ENCODE measurements at regions not wholly inside any gene's neighbourhood (a gene's known extent, or its start where the extent isn't known, plus 50 kb on each side); places are given as distances from the start of the nearest gene placed in this dataset.

DNA sequence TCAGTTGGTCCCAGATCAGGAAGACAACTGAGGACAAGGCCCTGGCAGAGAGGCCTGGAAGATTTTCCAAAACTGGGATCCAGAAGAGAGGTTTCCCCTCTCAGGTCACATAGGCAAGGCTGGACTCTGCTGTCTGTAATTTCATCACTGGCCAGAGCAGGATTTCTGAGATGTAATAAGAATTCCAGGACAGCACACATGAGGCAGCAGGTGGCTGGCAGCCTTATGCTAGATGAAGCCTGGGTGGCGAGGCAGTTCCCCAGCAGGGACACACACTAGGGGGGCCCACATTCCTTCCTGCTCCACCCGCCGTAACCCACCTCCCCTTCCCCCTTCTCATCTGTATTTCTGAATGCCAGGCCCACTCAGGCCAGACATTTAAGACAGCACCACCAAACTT lies 98.6 kb downstream of the HNRNPLL start:
- Mint-ChIP-seq H3K4me1 (ENCODE audit: unreplicated experiment) (peaks cover 24% of the 10 kb centered on the region), H3K27ac (no peak overlapping the region), H3K9me3 (peaks cover 5% of the 10 kb centered on the region), H3K27me3 (peaks cover 12% of the 10 kb centered on the region), H3K4me3 (no peak overlapping the region), H3K36me3 (peaks cover 3% of the 10 kb centered on the region)
- DNase-seq (ENCODE audit: extremely low spot score, unreplicated experiment), result no peak
- TF ChIP-seq, protein P1, sequence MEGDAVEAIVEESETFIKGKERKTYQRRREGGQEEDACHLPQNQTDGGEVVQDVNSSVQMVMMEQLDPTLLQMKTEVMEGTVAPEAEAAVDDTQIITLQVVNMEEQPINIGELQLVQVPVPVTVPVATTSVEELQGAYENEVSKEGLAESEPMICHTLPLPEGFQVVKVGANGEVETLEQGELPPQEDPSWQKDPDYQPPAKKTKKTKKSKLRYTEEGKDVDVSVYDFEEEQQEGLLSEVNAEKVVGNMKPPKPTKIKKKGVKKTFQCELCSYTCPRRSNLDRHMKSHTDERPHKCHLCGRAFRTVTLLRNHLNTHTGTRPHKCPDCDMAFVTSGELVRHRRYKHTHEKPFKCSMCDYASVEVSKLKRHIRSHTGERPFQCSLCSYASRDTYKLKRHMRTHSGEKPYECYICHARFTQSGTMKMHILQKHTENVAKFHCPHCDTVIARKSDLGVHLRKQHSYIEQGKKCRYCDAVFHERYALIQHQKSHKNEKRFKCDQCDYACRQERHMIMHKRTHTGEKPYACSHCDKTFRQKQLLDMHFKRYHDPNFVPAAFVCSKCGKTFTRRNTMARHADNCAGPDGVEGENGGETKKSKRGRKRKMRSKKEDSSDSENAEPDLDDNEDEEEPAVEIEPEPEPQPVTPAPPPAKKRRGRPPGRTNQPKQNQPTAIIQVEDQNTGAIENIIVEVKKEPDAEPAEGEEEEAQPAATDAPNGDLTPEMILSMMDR (conservative IDR thresholded peaks at IDR 0.05), result no peak

DNA sequence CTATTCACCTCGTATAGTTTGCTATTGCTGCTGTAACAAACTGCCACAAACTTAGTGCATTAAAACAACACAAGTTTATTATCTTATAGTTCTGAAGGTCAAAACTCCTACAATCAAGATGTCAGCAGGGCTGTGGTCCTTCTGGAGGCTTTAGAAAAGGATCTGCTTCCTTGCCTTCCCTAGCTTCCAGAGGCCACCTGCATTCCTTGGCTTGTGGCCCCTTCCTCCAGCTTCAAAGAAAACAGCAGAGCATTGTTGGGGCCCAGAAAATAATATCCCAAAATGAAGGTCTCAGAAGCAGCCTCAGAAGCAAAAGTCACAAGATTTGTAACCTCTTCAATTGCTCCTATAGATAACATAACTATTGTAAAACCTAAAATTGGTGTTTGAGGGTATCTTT lies 100.6 kb downstream of the HNRNPLL start:
- peaks cover 3% of the 10 kb centered on the region for H3K36me3 Mint-ChIP-seq
- peaks cover 27% of the 10 kb centered on the region for H3K4me1 Mint-ChIP-seq (ENCODE audit: unreplicated experiment)
- H3K27me3 Mint-ChIP-seq, result peaks cover 8% of the 10 kb centered on the region
- H3K27ac Mint-ChIP-seq, result no peak overlapping the region
- DNase-seq (ENCODE audit: extremely low spot score, unreplicated experiment), result no peak
- no peak overlapping the region for H3K4me3 Mint-ChIP-seq
- TF ChIP-seq, protein P1 (conservative IDR thresholded peaks at IDR 0.05), result no peak
- peaks cover 5% of the 10 kb centered on the region for H3K9me3 Mint-ChIP-seq

DNA sequence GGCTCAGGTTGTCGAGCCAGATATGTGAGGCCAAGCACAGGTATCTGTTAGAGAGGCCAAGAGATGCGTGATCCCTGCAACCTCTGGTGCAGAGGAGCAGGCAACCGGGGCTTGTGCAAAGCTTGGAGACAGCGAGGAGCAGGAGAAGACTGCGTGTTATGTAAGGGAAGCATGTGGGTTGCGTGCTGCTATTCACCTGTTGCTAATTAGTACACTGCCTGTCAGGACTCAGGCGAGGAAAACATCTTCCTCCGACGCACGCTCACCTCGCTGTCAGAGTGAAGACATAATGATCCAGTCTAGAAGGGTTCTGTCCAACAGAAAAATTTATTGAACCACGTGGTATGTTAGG lies 102.5 kb downstream of the HNRNPLL start:
- Mint-ChIP-seq H3K4me1 (ENCODE audit: unreplicated experiment) (peaks cover 35% of the 10 kb centered on the region), H3K4me3 (no peak overlapping the region), H3K27ac (peak overlapping the region; percentile 26), H3K36me3 (peaks cover 3% of the 10 kb centered on the region), H3K9me3 (peaks cover 5% of the 10 kb centered on the region), H3K27me3 (no peaks in the 10 kb centered on the region)
- TF ChIP-seq, protein P1 (conservative IDR thresholded peaks at IDR 0.05), result no peak
- DNase-seq (ENCODE audit: extremely low spot score, unreplicated experiment), result no peak

DNA sequence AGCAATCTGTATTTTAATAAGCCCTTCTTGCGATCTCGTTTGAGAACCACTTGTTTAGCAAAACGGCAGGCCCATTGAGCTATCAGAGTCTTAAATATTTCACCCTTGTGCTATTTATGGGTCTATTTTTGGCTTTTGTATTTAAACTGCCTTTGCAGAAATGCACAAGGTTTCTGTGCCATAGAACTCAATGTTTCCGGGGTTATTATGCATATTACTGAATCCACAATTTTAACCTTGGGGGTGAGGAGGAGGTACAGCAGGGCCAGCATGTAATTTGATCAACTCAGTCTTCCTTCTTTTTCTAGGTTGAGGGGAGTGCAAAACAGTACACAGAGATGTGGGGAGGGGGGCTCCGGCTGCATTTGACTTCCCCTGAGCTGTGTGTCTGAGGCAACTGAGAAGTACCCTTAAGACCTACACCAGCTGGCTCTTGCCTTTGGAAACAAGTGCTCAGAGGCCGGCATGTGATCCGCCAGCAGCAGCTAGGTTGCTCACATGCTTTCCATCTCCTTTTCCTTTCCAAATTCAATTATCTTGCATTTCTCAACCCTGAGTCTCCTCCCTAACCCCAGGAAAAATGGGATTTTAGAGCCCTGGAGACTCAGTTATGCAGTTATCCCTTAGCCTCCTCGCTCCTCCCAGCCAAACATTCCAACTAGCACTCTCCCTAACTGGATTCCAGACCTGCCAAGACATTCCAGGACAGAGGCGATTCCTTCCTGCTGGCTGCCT lies 103.0 kb downstream of the HNRNPLL start:
- H3K4me1 Mint-ChIP-seq (ENCODE audit: unreplicated experiment), result peaks cover 35% of the 10 kb centered on the region
- peak overlapping the region; percentile 26 for H3K27ac Mint-ChIP-seq
- no peak overlapping the region for H3K4me3 Mint-ChIP-seq
- no peak for DNase-seq (ENCODE audit: extremely low spot score, unreplicated experiment)
- TF ChIP-seq, protein P1 (conservative IDR thresholded peaks at IDR 0.05), result no peak
- peaks cover 5% of the 10 kb centered on the region for H3K9me3 Mint-ChIP-seq
- no peaks in the 10 kb centered on the region for H3K27me3 Mint-ChIP-seq
- H3K36me3 Mint-ChIP-seq, result peaks cover 3% of the 10 kb centered on the region

DNA sequence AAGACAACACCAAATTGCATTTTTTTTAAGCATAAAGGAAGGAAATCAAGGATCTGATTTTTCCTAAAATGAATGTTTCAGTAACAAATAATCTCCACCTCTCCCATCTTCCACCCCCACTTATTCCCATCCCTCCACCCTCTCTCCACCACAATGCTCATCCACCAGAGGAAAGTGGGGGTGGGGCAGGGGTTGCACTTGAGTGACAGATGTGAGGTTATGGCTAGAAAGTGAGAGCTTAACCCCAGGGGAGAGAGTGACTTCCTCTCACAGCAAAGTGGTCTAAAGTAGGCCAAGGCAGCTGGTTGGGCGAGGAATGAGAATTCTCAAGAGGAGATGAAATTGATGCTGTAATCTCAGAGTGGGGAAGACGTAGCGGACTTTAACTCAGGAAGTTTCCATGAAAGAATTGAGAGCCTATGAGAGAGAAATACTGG lies 104.7 kb downstream of the HNRNPLL start:
- peaks cover 3% of the 10 kb centered on the region for H3K36me3 Mint-ChIP-seq
- H3K9me3 Mint-ChIP-seq, result peaks cover 5% of the 10 kb centered on the region
- TF ChIP-seq, protein P1 (conservative IDR thresholded peaks at IDR 0.05), result no peak
- peaks cover 40% of the 10 kb centered on the region for H3K4me1 Mint-ChIP-seq (ENCODE audit: unreplicated experiment)
- no peaks in the 10 kb centered on the region for H3K27me3 Mint-ChIP-seq
- H3K4me3 Mint-ChIP-seq, result no peak overlapping the region
- no peak for DNase-seq (ENCODE audit: extremely low spot score, unreplicated experiment)
- H3K27ac Mint-ChIP-seq, result no peak overlapping the region

Data from type B pancreatic cell (in vitro differentiated cells).